ENCODE measurements at regions not wholly inside any gene's neighbourhood (a gene's known extent, or its start where the extent isn't known, plus 50 kb on each side); places are given as distances from the start of the nearest gene placed in this dataset.

DNA sequence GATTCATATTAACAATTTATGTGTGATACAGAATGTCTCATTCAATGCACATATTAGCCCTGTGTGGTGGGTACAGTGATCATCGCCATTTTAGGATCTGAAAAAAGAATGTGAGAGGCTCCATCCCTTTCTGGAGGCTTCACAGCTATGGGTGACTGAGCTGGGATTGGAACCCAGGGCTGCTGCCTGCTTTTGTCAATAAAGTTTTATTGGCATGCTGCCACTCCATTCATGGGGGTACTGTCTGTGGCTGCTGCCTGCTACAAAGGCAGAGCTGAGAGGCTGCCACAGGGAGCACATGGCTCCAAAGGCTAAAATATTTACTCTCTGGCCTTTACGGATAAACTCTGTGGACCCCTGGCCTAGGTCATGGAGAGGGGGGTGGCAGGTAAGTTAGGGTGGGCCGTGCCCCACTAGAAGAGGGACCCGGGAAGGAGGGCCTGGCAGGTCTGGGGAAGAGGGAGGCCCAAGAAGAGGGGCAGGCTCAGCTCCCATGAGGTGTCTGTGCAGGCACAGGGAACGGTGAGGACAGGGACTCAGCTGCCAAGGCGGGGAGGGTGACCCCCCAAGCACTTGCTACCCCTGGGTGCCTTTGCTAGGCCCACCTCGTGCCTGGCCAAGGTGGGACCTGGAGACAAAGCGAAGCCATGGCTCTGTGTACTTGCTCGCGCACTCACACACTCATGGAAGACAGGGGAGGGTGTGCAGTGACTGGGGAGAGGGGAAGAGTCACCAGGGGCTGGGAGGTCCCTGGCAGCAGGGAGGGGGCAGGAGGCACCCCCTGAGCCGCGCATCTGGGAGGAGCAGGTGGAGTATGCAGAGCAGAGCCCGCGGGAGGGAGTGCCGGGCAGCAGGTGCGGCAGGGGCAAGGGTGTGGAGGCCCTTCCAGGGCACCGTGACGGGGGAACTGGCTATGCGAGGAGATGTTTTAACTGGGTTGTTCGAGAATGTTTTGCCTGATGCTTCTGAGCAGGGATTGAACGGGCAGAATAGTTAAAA lies 335.3 kb downstream of the CTTN start:
- TF ChIP-seq, protein P1, sequence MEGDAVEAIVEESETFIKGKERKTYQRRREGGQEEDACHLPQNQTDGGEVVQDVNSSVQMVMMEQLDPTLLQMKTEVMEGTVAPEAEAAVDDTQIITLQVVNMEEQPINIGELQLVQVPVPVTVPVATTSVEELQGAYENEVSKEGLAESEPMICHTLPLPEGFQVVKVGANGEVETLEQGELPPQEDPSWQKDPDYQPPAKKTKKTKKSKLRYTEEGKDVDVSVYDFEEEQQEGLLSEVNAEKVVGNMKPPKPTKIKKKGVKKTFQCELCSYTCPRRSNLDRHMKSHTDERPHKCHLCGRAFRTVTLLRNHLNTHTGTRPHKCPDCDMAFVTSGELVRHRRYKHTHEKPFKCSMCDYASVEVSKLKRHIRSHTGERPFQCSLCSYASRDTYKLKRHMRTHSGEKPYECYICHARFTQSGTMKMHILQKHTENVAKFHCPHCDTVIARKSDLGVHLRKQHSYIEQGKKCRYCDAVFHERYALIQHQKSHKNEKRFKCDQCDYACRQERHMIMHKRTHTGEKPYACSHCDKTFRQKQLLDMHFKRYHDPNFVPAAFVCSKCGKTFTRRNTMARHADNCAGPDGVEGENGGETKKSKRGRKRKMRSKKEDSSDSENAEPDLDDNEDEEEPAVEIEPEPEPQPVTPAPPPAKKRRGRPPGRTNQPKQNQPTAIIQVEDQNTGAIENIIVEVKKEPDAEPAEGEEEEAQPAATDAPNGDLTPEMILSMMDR (IDR thresholded peaks at IDR 0.05; ENCODE audit: insufficient read depth, low read length, poor library complexity, severe bottlenecking), result no peak
- TF ChIP-seq EZH2phosphoT487 (conservative IDR thresholded peaks at IDR 0.05; ENCODE audit: low read length), result no peak
